ENCODE measurements at regions not wholly inside any gene's neighbourhood (a gene's known extent, or its start where the extent isn't known, plus 50 kb on each side); places are given as distances from the start of the nearest gene placed in this dataset.

- H3K4me3 ChIP-seq (ENCODE audit: low read depth, low read length): no peak overlapping the region
- TF ChIP-seq CTCF (tag by site-specific recombination; IDR thresholded peaks at IDR 0.05) (no peak), ZNF132 (tag by site-specific recombination; IDR thresholded peaks at IDR 0.05; ENCODE audit: borderline replicate concordance) (no peak), ZFP69B (tag by site-specific recombination; IDR thresholded peaks at IDR 0.05) (no peak), KLF10 (tag by site-specific recombination; IDR thresholded peaks at IDR 0.05) (no peak), ZBTB20 (tag by site-specific recombination; IDR thresholded peaks at IDR 0.05) (no peak), ZSCAN5A (tag by site-specific recombination; IDR thresholded peaks at IDR 0.05) (no peak), GLIS2 (tag by site-specific recombination; IDR thresholded peaks at IDR 0.05) (no peak), GLI2 (tag by site-specific recombination; IDR thresholded peaks at IDR 0.05; ENCODE audit: borderline replicate concordance, low read depth) (no peak), KLF8 (tag by site-specific recombination; IDR thresholded peaks at IDR 0.05) (no peak), ZNF248 (tag by site-specific recombination; IDR thresholded peaks at IDR 0.05) (no peak), ZNF501 (tag by site-specific recombination; IDR thresholded peaks at IDR 0.05) (no peak), ZNF362 (tag by site-specific recombination; IDR thresholded peaks at IDR 0.05) (no peak), ZNF549 (tag by site-specific recombination; IDR thresholded peaks at IDR 0.05) (no peak), SCRT1 (tag by site-specific recombination; IDR thresholded peaks at IDR 0.05; ENCODE audit: borderline replicate concordance) (no peak), ZNF701 (tag by site-specific recombination; IDR thresholded peaks at IDR 0.05) (no peak)
- no peaks in the 10 kb centered on the region for H3K4me1 ChIP-seq (ENCODE audit: control insufficient read depth, insufficient read depth, low read length)
- H3K9me3 ChIP-seq (ENCODE audit: control insufficient read depth, insufficient read depth, low read depth, low read length): no peaks in the 10 kb centered on the region
- POLR2A ChIA-PET: no interaction called here
- no peaks in the 10 kb centered on the region for H3K36me3 ChIP-seq (ENCODE audit: control insufficient read depth in 2 of 2, insufficient read depth in 1 of 2, low read length in 2 of 2)
- CTCF ChIA-PET: no interaction called here
- H3K27ac ChIP-seq (ENCODE audit: extremely low read depth, low read depth, low read length): no peak overlapping the region
These were observed 1070.3 kb downstream of the SUCLG1 start for GRCh38 chr2:83388804-83389203.

- POLR2A ChIA-PET: no interaction called here
- Histone ChIP-seq H3K9me3 (ENCODE audit: control insufficient read depth, insufficient read depth, low read depth, low read length) (no peaks in the 10 kb centered on the region), H3K36me3 (ENCODE audit: control insufficient read depth in 2 of 2, insufficient read depth in 1 of 2, low read length in 2 of 2) (no peaks in the 10 kb centered on the region), H3K27ac (ENCODE audit: extremely low read depth, low read depth, low read length) (no peak overlapping the region), H3K4me3 (ENCODE audit: low read depth, low read length) (no peak overlapping the region), H3K4me1 (ENCODE audit: control insufficient read depth, insufficient read depth, low read length) (no peaks in the 10 kb centered on the region)
- TF ChIP-seq YY2 (tag by site-specific recombination; IDR thresholded peaks at IDR 0.05) (no peak), ZNF175 (tag by site-specific recombination; IDR thresholded peaks at IDR 0.05) (no peak), ZNF146 (tag by site-specific recombination; IDR thresholded peaks at IDR 0.05) (no peak), ZNF707 (tag by site-specific recombination; IDR thresholded peaks at IDR 0.05) (no peak), ZNF280C (tag by site-specific recombination; IDR thresholded peaks at IDR 0.05) (no peak), ZNF544 (tag by site-specific recombination; IDR thresholded peaks at IDR 0.05) (no peak), ZNF274 (IDR thresholded peaks at IDR 0.05; ENCODE audit: low read length) (no peak), ZNF274 (tag by site-specific recombination; IDR thresholded peaks at IDR 0.05; ENCODE audit: borderline replicate concordance) (no peak)
- CTCF ChIA-PET: no interaction called here
These were observed 1072.5 kb downstream of the SUCLG1 start for GRCh38 chr2:83386549-83386948.

Measured in HEK293 (cell line).